ENCODE measurements at regions not wholly inside any gene's neighbourhood (a gene's known extent, or its start where the extent isn't known, plus 50 kb on each side); places are given as distances from the start of the nearest gene placed in this dataset.

GRCh38 chr1:172934417-172934762, 116.4 kb downstream of the TNFSF18 start:
- Histone ChIP-seq H3K4me3 (ENCODE audit: low read depth, low read length) (no peak overlapping the region), H3K36me3 (ENCODE audit: control insufficient read depth, insufficient read depth, low read length) (no peaks in the 10 kb centered on the region), H3K27me3 (ENCODE audit: control insufficient read depth, insufficient read depth, low read length) (no peaks in the 10 kb centered on the region)
- no peak for TF ChIP-seq CTCF (IDR thresholded peaks at IDR 0.05; ENCODE audit: insufficient read depth, low read length, poor library complexity, severe bottlenecking)
- no peak for DNase-seq (ENCODE audit: low read depth)

DNA sequence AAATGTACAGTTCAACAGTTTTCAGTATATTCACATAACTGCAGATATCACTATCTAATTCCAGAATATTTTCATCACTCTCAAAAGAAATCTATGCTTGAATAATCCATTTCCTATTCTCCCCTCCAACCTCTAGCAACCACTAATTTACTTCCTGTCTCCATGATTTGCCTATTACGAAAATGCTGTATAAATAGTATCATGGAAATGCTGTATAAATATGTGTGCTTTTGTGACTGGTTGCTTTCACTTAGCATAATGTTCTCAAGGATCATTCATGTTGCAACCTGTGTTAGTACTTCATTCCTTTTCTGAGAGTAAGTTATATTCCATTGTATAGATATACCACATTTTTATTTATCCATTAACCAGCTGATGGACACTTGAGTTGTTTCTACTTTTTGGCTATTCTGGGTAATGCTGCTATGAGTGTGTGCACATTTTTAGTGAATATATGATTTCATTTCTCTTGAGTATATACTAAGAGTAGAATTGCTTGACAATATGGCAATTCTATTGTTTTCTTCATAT, 115.6 kb downstream of the TNFSF18 start:
- Histone ChIP-seq H3K4me3 (ENCODE audit: low read depth, low read length) (no peak overlapping the region), H3K36me3 (ENCODE audit: control insufficient read depth, insufficient read depth, low read length) (no peaks in the 10 kb centered on the region), H3K27me3 (ENCODE audit: control insufficient read depth, insufficient read depth, low read length) (no peaks in the 10 kb centered on the region)
- TF ChIP-seq CTCF (IDR thresholded peaks at IDR 0.05; ENCODE audit: insufficient read depth, low read length, poor library complexity, severe bottlenecking) = no peak
- DNase-seq (ENCODE audit: low read depth) = no peak

GRCh38 chr1:172936088-172936645, 114.6 kb downstream of the TNFSF18 start:
- no peaks in the 10 kb centered on the region for H3K27me3 ChIP-seq (ENCODE audit: control insufficient read depth, insufficient read depth, low read length)
- no peak overlapping the region for H3K4me3 ChIP-seq (ENCODE audit: low read depth, low read length)
- DNase-seq (ENCODE audit: low read depth) = no peak
- no peak for TF ChIP-seq CTCF (IDR thresholded peaks at IDR 0.05; ENCODE audit: insufficient read depth, low read length, poor library complexity, severe bottlenecking)
- H3K36me3 ChIP-seq (ENCODE audit: control insufficient read depth, insufficient read depth, low read length) = no peaks in the 10 kb centered on the region

DNA sequence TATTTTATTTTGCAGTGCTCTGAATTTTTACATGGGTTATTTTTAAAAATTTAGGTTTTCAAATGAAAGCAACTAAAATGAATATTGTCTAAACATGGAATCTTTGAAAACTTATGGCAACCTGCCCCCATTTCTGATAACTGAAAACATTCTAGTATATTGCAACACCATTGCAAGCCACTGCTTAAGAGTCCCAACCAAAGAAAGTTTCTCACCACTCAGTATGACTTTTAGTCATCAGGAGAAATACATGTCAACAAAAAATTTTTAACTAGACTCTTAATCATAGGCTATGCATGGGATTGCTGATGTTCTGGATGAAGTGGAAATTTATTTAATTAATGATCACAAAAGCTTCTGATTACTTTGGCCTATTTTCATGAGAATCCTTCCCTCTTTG, 112.1 kb downstream of the TNFSF18 start:
- Histone ChIP-seq H3K4me3 (ENCODE audit: low read depth, low read length) (no peak overlapping the region), H3K36me3 (ENCODE audit: control insufficient read depth, insufficient read depth, low read length) (no peaks in the 10 kb centered on the region), H3K27me3 (ENCODE audit: control insufficient read depth, insufficient read depth, low read length) (no peaks in the 10 kb centered on the region)
- no peak for TF ChIP-seq CTCF (IDR thresholded peaks at IDR 0.05; ENCODE audit: insufficient read depth, low read length, poor library complexity, severe bottlenecking)
- no peak for DNase-seq (ENCODE audit: low read depth)

DNA sequence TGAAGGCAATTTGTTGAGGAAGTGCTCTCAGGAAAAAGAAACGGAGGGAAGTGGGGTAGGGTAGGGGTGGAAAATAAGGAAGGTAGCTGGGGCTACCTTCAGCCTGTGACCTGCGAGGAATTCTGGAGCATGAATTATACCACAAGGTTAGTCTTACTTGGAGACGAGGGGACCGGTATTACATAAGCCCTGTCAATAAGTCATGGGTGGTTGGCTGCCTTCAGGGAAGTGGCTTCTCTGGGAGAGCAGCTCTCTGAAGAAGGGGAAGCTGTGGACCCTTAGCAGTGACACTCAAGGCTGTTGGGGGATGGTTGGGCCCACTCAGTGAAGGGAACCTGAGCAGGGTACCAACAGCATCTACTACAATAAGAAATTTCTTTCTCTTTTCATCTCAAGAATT, 111.3 kb downstream of the TNFSF18 start:
- no peak for DNase-seq (ENCODE audit: low read depth)
- TF ChIP-seq CTCF (IDR thresholded peaks at IDR 0.05; ENCODE audit: insufficient read depth, low read length, poor library complexity, severe bottlenecking) = no peak
- no peak overlapping the region for H3K4me3 ChIP-seq (ENCODE audit: low read depth, low read length)
- no peaks in the 10 kb centered on the region for H3K36me3 ChIP-seq (ENCODE audit: control insufficient read depth, insufficient read depth, low read length)
- no peaks in the 10 kb centered on the region for H3K27me3 ChIP-seq (ENCODE audit: control insufficient read depth, insufficient read depth, low read length)

GRCh38 chr1:172940174-172940855, 110.4 kb downstream of the TNFSF18 start:
- Histone ChIP-seq H3K27me3 (ENCODE audit: control insufficient read depth, insufficient read depth, low read length) (no peaks in the 10 kb centered on the region), H3K36me3 (ENCODE audit: control insufficient read depth, insufficient read depth, low read length) (no peaks in the 10 kb centered on the region), H3K4me3 (ENCODE audit: low read depth, low read length) (no peak overlapping the region)
- TF ChIP-seq CTCF (IDR thresholded peaks at IDR 0.05; ENCODE audit: insufficient read depth, low read length, poor library complexity, severe bottlenecking) = no peak
- no peak for DNase-seq (ENCODE audit: low read depth)
